HG02981 (cell line): ENCODE measurements at regions not wholly inside any gene's neighbourhood (a gene's known extent, or its start where the extent isn't known, plus 50 kb on each side); places are given as distances from the start of the nearest gene placed in this dataset.
"Not testable (repeated sequence)": the region's sequence is repeated elsewhere in the genome, so short reads cannot be mapped to it uniquely, and the experiment has no call there.

ENCODE experiments used
- ATAC-seq: cut with Tn5 transposase; IDR thresholded peaks from one replicate; pipeline ENCODE4 v1.9.1; 2021; ENCODE audit warnings: mild to moderate bottlenecking, moderate library complexity; ENCODE audit not compliant: unreplicated experiment

- ATAC-seq, result no peak
Observed at GRCh38 chr22:27323661-27324060, 477.9 kb downstream of the MN1 start.

GRCh38 chr22:27324908-27325307, 476.6 kb downstream of the MN1 start:
- not testable (repeated sequence) for ATAC-seq

GRCh38 chr22:27327497-27327896, 474.1 kb downstream of the MN1 start:
- ATAC-seq, result no peak

- no peak for ATAC-seq
Observed at GRCh38 chr22:27327981-27328721, 473.4 kb downstream of the MN1 start.

GRCh38 chr22:27329131-27329850, 472.3 kb downstream of the MN1 start:
- no peak for ATAC-seq

- ATAC-seq, result no peak
Observed at GRCh38 chr22:27329966-27330645, 471.4 kb downstream of the MN1 start.

- no peak for ATAC-seq
Observed at GRCh38 chr22:27331526-27332281, 469.9 kb downstream of the MN1 start.

GRCh38 chr22:27335102-27335660, 466.4 kb downstream of the MN1 start:
- ATAC-seq, result no peak

GRCh38 chr22:27336151-27337090, 465.1 kb downstream of the MN1 start:
- ATAC-seq, result no peak

- no peak for ATAC-seq
Observed at GRCh38 chr22:27337676-27338075, 463.9 kb downstream of the MN1 start.

- no peak for ATAC-seq
Observed at GRCh38 chr22:27340047-27340446, 461.5 kb downstream of the MN1 start.

- ATAC-seq, result no peak
Observed at GRCh38 chr22:27344546-27344945, 457.0 kb downstream of the MN1 start.

- ATAC-seq, result no peak
Observed at GRCh38 chr22:27345691-27346090, 455.9 kb downstream of the MN1 start.

- no peak for ATAC-seq
Observed at GRCh38 chr22:27347951-27348350, 453.6 kb downstream of the MN1 start.

GRCh38 chr22:27348634-27349033, 452.9 kb downstream of the MN1 start:
- no peak for ATAC-seq

- no peak for ATAC-seq
Observed at GRCh38 chr22:27349456-27349855, 452.1 kb downstream of the MN1 start.

GRCh38 chr22:27350306-27350705, 451.2 kb downstream of the MN1 start:
- no peak for ATAC-seq

- ATAC-seq, result no peak
Observed at GRCh38 chr22:27352426-27352825, 449.1 kb downstream of the MN1 start.

- ATAC-seq, result no peak
Observed at GRCh38 chr22:27358096-27358870, 443.3 kb downstream of the MN1 start.
